Erythroblast (primary cell): ENCODE measurements at regions not wholly inside any gene's neighbourhood (a gene's known extent, or its start where the extent isn't known, plus 50 kb on each side); places are given as distances from the start of the nearest gene placed in this dataset.

Experiments
- GATA1 ChIP-seq: IDR thresholded peaks from 2 replicates; pipeline ENCODE4 v1.6.1; 2011; ENCODE audit warnings: low read depth, mild to moderate bottlenecking, control low read depth, low read length, moderate library complexity
- POLR2A ChIP-seq: IDR thresholded peaks from 2 replicates; pipeline ENCODE4 v1.6.1; 2011; ENCODE audit warnings: mild to moderate bottlenecking, low read length

DNA sequence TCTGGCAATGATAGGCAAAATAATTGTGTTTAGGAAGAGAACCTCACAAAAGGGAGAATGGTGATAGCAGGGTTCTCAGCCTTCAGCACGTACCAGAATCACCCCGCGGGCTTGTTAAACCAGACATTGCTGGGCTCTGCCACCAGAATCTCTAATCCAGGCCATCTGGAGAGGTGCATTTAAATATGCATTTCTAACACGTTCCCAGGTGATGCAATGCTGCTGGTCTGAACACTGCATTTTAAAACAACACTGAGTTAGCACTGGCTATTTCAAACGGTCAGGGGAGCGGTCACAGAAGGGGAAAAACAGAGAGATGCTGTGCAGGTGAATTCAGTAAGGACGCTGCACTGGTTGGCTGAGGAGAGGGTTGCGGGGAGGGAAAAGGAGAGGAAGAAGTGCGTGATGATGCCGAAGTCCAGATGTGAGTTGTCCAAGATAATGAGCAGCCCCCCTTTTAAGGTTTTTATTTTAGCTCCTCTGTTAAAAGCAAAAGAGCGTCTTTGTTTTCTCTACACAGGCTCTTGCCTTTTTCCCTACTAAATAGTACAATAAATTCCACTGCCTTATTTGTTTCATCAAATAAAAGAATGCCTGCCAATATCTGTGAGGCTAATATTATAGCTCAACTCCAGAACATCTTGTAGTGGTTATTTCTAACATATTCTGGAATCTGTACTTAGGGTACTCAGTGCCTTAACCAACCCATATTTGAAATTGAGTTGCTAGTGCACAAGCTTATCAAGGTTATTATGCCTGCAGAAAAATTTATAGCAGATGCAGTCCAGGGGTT is 109.6 kb upstream of the POU2AF2 start:
- TF ChIP-seq POLR2A, result no peak
- no peak for TF ChIP-seq GATA1
